ENCODE measurements at regions not wholly inside any gene's neighbourhood (a gene's known extent, or its start where the extent isn't known, plus 50 kb on each side); places are given as distances from the start of the nearest gene placed in this dataset.

DNA sequence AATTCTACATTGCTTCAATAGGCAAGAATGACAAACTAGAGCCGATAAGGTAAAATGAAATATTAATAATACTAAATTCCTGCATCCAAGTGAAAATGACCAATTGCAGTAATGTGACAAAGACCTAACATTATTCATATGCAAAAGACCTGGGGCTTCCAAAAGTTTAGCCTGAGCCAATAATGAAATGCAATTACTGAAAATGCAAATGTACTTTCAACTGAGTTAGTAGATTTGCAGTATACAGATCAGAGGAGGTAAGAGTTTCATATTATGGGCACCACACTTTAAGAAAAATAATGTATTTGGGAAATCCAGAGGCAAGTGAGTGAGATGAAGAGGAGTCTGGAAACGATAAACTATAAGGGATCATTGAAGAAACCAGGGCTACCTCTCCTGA, 193.7 kb upstream of the GMDS start:
- H3K36me3 Mint-ChIP-seq (ENCODE audit: low read depth) = no peaks in the 10 kb centered on the region

DNA sequence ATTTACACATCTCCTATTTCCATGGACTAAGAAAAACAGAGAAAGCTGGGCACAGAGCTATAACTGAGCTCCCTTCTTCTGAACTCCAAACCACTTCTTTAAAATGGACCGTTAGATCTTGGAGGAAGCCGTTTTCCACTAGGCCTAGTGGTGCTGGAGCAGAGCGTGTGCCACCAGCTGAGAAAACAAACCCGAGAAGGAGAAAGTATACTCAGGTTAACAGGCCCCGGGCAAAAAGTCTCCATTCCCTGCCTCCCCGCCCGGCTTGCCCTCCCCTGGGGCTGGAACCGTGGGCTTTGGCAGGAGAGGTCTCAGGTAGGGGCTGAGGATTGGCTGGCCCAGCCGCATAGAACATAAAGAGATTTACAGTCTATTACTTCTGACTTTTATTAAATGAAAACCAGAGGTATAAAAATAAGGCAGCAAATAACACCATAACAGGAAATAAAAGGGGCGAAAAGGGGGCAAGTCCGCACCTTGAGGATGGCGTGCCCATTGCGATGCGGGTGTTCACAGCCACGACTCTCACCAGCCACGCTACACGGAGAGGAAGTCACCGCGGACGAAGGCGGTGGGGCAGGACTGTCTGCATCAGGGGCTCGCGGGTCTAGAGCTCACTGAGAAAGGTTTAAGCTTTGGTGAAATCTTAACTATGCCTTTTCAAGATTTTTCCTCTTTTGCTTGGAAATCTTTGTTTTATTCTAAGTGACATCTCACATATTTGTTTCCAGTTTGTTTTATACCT, 191.2 kb upstream of the GMDS start:
- H3K4me1 Mint-ChIP-seq (ENCODE audit: low read depth) = no peaks in the 10 kb centered on the region
- ATAC-seq (no peak), DNase-seq (no peak)
- H3K9me3 Mint-ChIP-seq = no peaks in the 10 kb centered on the region
- TF ChIP-seq, protein P1, sequence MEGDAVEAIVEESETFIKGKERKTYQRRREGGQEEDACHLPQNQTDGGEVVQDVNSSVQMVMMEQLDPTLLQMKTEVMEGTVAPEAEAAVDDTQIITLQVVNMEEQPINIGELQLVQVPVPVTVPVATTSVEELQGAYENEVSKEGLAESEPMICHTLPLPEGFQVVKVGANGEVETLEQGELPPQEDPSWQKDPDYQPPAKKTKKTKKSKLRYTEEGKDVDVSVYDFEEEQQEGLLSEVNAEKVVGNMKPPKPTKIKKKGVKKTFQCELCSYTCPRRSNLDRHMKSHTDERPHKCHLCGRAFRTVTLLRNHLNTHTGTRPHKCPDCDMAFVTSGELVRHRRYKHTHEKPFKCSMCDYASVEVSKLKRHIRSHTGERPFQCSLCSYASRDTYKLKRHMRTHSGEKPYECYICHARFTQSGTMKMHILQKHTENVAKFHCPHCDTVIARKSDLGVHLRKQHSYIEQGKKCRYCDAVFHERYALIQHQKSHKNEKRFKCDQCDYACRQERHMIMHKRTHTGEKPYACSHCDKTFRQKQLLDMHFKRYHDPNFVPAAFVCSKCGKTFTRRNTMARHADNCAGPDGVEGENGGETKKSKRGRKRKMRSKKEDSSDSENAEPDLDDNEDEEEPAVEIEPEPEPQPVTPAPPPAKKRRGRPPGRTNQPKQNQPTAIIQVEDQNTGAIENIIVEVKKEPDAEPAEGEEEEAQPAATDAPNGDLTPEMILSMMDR (IDR thresholded peaks at IDR 0.05) = no peak
- H3K27me3 Mint-ChIP-seq = no peaks in the 10 kb centered on the region
- H3K27ac Mint-ChIP-seq = no peak overlapping the region
- intact Hi-C loops (cut with micrococcal nuclease) = no loop called here
- no peaks in the 10 kb centered on the region for H3K36me3 Mint-ChIP-seq (ENCODE audit: low read depth)
- ChIA-PET CTCF (interaction anchor here (1.2 kb wide), 1 partner anchor 18 kb away, joined by 3 read pairs; no protein-coding TSS in a partner anchor), POLR2A (no interaction called here)
- H3K4me3 Mint-ChIP-seq = no peak overlapping the region

More for the DNA sequence above, 193.7 kb upstream of the GMDS start:
- ChIA-PET POLR2A (no interaction called here), CTCF (interaction anchor here (1.3 kb wide), 1 partner anchor 8 kb away, joined by 3 read pairs; no protein-coding TSS in a partner anchor)
- Mint-ChIP-seq H3K9me3 (no peaks in the 10 kb centered on the region), H3K27ac (no peak overlapping the region), H3K27me3 (no peaks in the 10 kb centered on the region), H3K4me1 (ENCODE audit: low read depth) (no peaks in the 10 kb centered on the region), H3K4me3 (no peak overlapping the region)
- no peak for DNase-seq
- TF ChIP-seq, protein P1 (IDR thresholded peaks at IDR 0.05) = no peak
- ATAC-seq = no peak
- intact Hi-C loops (cut with micrococcal nuclease) = no loop called here

DNA sequence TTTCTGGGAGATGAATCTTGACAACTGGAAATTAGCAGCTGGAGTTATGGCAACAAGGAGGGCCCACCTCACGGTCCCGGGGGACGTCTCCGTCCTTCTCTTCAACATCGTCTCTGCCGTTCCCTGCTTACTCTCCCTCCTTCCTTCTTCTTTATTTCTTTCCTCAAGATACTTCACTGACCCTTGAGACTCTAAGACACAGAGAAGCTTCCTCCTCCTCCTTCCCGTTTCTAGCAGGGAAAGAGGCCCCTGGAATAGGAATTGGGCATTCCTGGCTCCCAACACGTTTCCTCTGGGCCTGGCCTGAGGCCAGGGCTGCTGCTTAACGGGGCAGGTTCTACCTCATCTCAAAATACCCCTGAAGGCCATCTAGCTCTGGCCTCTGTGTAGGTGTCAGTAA, 189.9 kb upstream of the GMDS start:
- intact Hi-C loops (cut with micrococcal nuclease) = no loop called here
- DNase-seq (no peak), ATAC-seq (no peak)
- Mint-ChIP-seq H3K27me3 (no peaks in the 10 kb centered on the region), H3K27ac (no peak overlapping the region), H3K36me3 (ENCODE audit: low read depth) (no peaks in the 10 kb centered on the region), H3K4me1 (ENCODE audit: low read depth) (no peaks in the 10 kb centered on the region), H3K4me3 (no peak overlapping the region), H3K9me3 (no peaks in the 10 kb centered on the region)
- TF ChIP-seq, protein P1 (IDR thresholded peaks at IDR 0.05) = no peak
- POLR2A ChIA-PET = no interaction called here
- CTCF ChIA-PET = interaction anchor here (1.2 kb wide), 1 partner anchor 19 kb away, joined by 3 read pairs; no protein-coding TSS in a partner anchor

- Mint-ChIP-seq H3K9me3 (no peaks in the 10 kb centered on the region), H3K4me3 (no peak overlapping the region), H3K27ac (no peak overlapping the region), H3K36me3 (ENCODE audit: low read depth) (no peaks in the 10 kb centered on the region), H3K27me3 (no peaks in the 10 kb centered on the region), H3K4me1 (ENCODE audit: low read depth) (no peaks in the 10 kb centered on the region)
- DNase-seq = no peak
- TF ChIP-seq, protein P1 (IDR thresholded peaks at IDR 0.05) = no peak
- ChIA-PET CTCF (no interaction called here), POLR2A (no interaction called here)
- intact Hi-C loops (cut with micrococcal nuclease) = no loop called here
- no peak for ATAC-seq
Observed at GRCh38 chr6:2434912-2435311, 189.5 kb upstream of the GMDS start.

DNA sequence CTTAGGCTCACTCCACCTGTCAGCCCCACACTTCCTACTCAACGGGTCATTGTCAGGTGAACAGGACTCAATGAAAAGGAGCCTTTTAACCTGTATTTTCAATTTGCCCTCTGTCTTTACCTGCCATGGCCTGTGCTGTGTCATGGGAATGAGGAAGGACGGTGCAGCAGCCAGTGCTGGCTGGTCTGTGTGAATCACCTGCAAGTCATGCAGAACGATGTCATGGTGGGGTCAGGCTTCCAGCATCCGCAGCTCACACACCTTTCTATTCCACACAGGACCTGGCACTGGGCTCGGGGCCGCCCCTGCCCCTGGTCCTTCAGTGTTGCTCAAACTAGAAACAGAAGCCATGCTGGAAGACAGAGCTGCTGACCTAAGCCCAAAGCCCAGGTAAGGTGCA, 188.7 kb upstream of the GMDS start:
- ATAC-seq (no peak), DNase-seq (no peak)
- TF ChIP-seq, protein P1 (IDR thresholded peaks at IDR 0.05) = no peak
- Mint-ChIP-seq H3K27me3 (no peaks in the 10 kb centered on the region), H3K27ac (no peak overlapping the region), H3K9me3 (no peaks in the 10 kb centered on the region), H3K4me1 (ENCODE audit: low read depth) (no peaks in the 10 kb centered on the region), H3K4me3 (no peak overlapping the region), H3K36me3 (ENCODE audit: low read depth) (no peaks in the 10 kb centered on the region)
- CTCF ChIA-PET = interaction anchor here (1.1 kb wide), 1 partner anchor 22 kb away, joined by 4 read pairs; no protein-coding TSS in a partner anchor
- intact Hi-C loops (cut with micrococcal nuclease) = no loop called here
- POLR2A ChIA-PET = no interaction called here

Measured in activated CD8-positive, alpha-beta T cell treated with anti-CD3 and anti-CD28 coated beads for 36 hours (primary cell).